TTC549 (cell line): ENCODE measurements at regions not wholly inside any gene's neighbourhood (a gene's known extent, or its start where the extent isn't known, plus 50 kb on each side); places are given as distances from the start of the nearest gene placed in this dataset.
"Not testable (repeated sequence)": the region's sequence is repeated elsewhere in the genome, so short reads cannot be mapped to it uniquely, and the experiment has no call there.

ENCODE experiments used
- FAIRE-seq: peaks from 2 replicates; lab custom pipeline; 2012; peaks lifted over from hg19 to GRCh38; lab: Jason Lieb, UNC

GRCh38 chr2:134029418-134029817 lies 224.5 kb upstream of the MGAT5 start:
- no peak for FAIRE-seq

- no peak for FAIRE-seq
These were observed 222.3 kb upstream of the MGAT5 start for GRCh38 chr2:134031539-134031938.

- no peak for FAIRE-seq
These were observed 218.1 kb upstream of the MGAT5 start for GRCh38 chr2:134035605-134036370.

- no peak for FAIRE-seq
These were observed 213.8 kb upstream of the MGAT5 start for GRCh38 chr2:134039912-134040581.

- FAIRE-seq = not testable (repeated sequence)
These were observed 213.2 kb upstream of the MGAT5 start for GRCh38 chr2:134040626-134041172.

- no peak for FAIRE-seq
These were observed 212.0 kb upstream of the MGAT5 start for GRCh38 chr2:134041877-134042276.

- not testable (repeated sequence) for FAIRE-seq
These were observed 210.8 kb upstream of the MGAT5 start for GRCh38 chr2:134043028-134043427.

- no peak for FAIRE-seq
These were observed 201.7 kb upstream of the MGAT5 start for GRCh38 chr2:134052173-134052572.

- no peak for FAIRE-seq
These were observed 197.7 kb upstream of the MGAT5 start for GRCh38 chr2:134056173-134056572.

- FAIRE-seq = not testable (repeated sequence)
These were observed 192.8 kb upstream of the MGAT5 start for GRCh38 chr2:134061066-134061465.

- FAIRE-seq = not testable (repeated sequence)
These were observed 191.6 kb upstream of the MGAT5 start for GRCh38 chr2:134062235-134062634.

- not testable (repeated sequence) for FAIRE-seq
These were observed 190.0 kb upstream of the MGAT5 start for GRCh38 chr2:134063916-134064315.

GRCh38 chr2:134070281-134070741 lies 183.6 kb upstream of the MGAT5 start:
- no peak for FAIRE-seq

GRCh38 chr2:134072341-134072740 lies 181.5 kb upstream of the MGAT5 start:
- no peak for FAIRE-seq

- FAIRE-seq = no peak
These were observed 180.8 kb upstream of the MGAT5 start for GRCh38 chr2:134073023-134073422.

- FAIRE-seq = no peak
These were observed 179.3 kb upstream of the MGAT5 start for GRCh38 chr2:134074619-134075018.

- no peak for FAIRE-seq
These were observed 178.7 kb upstream of the MGAT5 start for GRCh38 chr2:134075204-134075603.

GRCh38 chr2:134078354-134078753 lies 175.5 kb upstream of the MGAT5 start:
- FAIRE-seq = no peak

GRCh38 chr2:134079373-134079772 lies 174.5 kb upstream of the MGAT5 start:
- FAIRE-seq = no peak

- no peak for FAIRE-seq
These were observed 173.3 kb upstream of the MGAT5 start for GRCh38 chr2:134080386-134081089.

GRCh38 chr2:134081238-134081938 lies 172.5 kb upstream of the MGAT5 start:
- FAIRE-seq = no peak

- no peak for FAIRE-seq
These were observed 170.3 kb upstream of the MGAT5 start for GRCh38 chr2:134083548-134083947.
